ENCODE measurements at regions not wholly inside any gene's neighbourhood (a gene's known extent, or its start where the extent isn't known, plus 50 kb on each side); places are given as distances from the start of the nearest gene placed in this dataset.
A peak's percentile ranks its signal among the peaks of the same experiment; 100 is the strongest.

DNA sequence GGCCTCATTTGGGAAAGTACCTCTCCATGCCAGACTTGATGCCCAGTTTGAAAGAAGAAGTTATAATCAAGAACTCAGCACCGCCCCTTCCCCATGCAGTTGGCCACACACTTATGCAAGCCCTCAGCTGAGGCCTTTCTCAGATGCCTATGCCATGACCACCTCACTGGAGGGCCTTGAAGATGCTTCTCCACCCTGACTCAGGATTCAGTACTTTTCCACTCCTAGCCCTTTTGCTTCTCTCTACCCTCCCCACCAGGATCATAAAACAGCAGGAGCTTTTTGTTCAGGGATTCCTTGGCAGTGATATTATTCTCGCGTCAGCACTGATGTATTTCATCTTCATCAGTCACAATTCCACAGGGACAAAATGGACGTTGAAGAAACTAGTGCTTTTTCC is 313.5 kb downstream of the PYDC2 start:
- H3K9ac ChIP-seq, result no peak overlapping the region
- H3K27me3 Mint-ChIP-seq (ENCODE audit: insufficient read depth, low read depth), result no peaks in the 10 kb centered on the region
- no peak overlapping the region for H3K4me3 ChIP-seq
- no peak for TF ChIP-seq EZH2 (IDR thresholded peaks at IDR 0.05)
- DNase-seq (ENCODE audit: low spot score), result no peak
- no peaks in the 10 kb centered on the region for H4K20me1 ChIP-seq (ENCODE audit: low read depth)
- no peaks in the 10 kb centered on the region for H3K9me3 ChIP-seq (ENCODE audit: low read depth)
- H3K4me1 ChIP-seq, result no peaks in the 10 kb centered on the region
- no peak overlapping the region for H3K27ac Mint-ChIP-seq
- no peaks in the 10 kb centered on the region for H3K27me3 ChIP-seq
- peaks cover 42% of the 10 kb centered on the region for H3K9me3 Mint-ChIP-seq
- no peaks in the 10 kb centered on the region for H3F3A ChIP-seq (ENCODE audit: low read depth)
- no peak overlapping the region for H3K4me2 ChIP-seq
- peaks cover 14% of the 10 kb centered on the region for H3K4me1 Mint-ChIP-seq
- H3K4me3 Mint-ChIP-seq, result no peak overlapping the region
- peaks cover 11% of the 10 kb centered on the region for H3K36me3 Mint-ChIP-seq
- H2AFZ ChIP-seq (replicated peaks), result no peak overlapping the region
- H3K36me3 ChIP-seq, result no peaks in the 10 kb centered on the region
- H3K79me2 ChIP-seq (ENCODE audit: low read depth), result no peaks in the 10 kb centered on the region
- no peak overlapping the region for H3K27ac ChIP-seq

- TF ChIP-seq EZH2phosphoT487 (IDR thresholded peaks at IDR 0.05) (no peak), EZH2 (IDR thresholded peaks at IDR 0.05) (no peak)
- TF ChIP-seq, protein P1, sequence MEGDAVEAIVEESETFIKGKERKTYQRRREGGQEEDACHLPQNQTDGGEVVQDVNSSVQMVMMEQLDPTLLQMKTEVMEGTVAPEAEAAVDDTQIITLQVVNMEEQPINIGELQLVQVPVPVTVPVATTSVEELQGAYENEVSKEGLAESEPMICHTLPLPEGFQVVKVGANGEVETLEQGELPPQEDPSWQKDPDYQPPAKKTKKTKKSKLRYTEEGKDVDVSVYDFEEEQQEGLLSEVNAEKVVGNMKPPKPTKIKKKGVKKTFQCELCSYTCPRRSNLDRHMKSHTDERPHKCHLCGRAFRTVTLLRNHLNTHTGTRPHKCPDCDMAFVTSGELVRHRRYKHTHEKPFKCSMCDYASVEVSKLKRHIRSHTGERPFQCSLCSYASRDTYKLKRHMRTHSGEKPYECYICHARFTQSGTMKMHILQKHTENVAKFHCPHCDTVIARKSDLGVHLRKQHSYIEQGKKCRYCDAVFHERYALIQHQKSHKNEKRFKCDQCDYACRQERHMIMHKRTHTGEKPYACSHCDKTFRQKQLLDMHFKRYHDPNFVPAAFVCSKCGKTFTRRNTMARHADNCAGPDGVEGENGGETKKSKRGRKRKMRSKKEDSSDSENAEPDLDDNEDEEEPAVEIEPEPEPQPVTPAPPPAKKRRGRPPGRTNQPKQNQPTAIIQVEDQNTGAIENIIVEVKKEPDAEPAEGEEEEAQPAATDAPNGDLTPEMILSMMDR (IDR thresholded peaks at IDR 0.05), result no peak
- Histone ChIP-seq H3K9me3 (ENCODE audit: low read depth) (no peaks in the 10 kb centered on the region), H3K79me2 (ENCODE audit: low read depth) (no peaks in the 10 kb centered on the region), H4K20me1 (ENCODE audit: low read depth) (no peaks in the 10 kb centered on the region), H3K27me3 (no peaks in the 10 kb centered on the region), H3K36me3 (no peaks in the 10 kb centered on the region), H3K9ac (no peak overlapping the region), H3K27ac (no peak overlapping the region), H3F3A (ENCODE audit: low read depth) (no peaks in the 10 kb centered on the region), H3K4me1 (no peaks in the 10 kb centered on the region), H3K4me3 (no peak overlapping the region), H3K4me2 (no peak overlapping the region), H2AFZ (replicated peaks) (no peak overlapping the region)
- Mint-ChIP-seq H3K4me1 (peaks cover 6% of the 10 kb centered on the region), H3K27me3 (ENCODE audit: insufficient read depth, low read depth) (no peaks in the 10 kb centered on the region), H3K4me3 (no peak overlapping the region), H3K27ac (no peak overlapping the region), H3K9me3 (peaks cover 41% of the 10 kb centered on the region), H3K36me3 (peaks cover 11% of the 10 kb centered on the region)
- no peak for DNase-seq (ENCODE audit: low spot score)
Measured at GRCh38 chr3:191775451-191776233, 314.7 kb downstream of the PYDC2 start.

DNA sequence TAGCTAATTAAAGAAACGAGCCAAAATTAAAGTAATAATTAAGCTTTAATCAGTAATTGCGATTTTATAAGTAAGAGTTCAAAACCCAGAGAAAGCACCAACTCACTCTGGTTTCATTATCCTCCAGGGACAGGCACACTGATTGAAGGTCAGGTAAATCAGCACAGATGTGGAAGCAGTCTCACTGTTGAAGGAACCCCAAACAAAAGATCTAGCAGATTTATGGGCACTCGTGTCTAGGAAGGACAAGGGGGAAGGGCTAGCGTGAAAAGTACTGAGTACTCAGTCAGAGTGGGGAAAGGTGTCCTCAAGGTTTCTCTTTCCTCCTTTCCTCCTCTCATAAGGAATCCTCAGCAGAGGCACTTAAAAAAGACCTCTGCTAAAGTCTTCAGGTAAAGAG is 320.1 kb downstream of the PYDC2 start:
- peak overlapping the region; percentile 63 for H2AFZ ChIP-seq (replicated peaks)
- no peaks in the 10 kb centered on the region for H4K20me1 ChIP-seq (ENCODE audit: low read depth)
- no peaks in the 10 kb centered on the region for H3K9me3 ChIP-seq (ENCODE audit: low read depth)
- H3K36me3 ChIP-seq, result no peaks in the 10 kb centered on the region
- no peak overlapping the region for H3K27ac Mint-ChIP-seq
- H3K27ac ChIP-seq, result no peak overlapping the region
- no peaks in the 10 kb centered on the region for H3K4me1 ChIP-seq
- H3K27me3 ChIP-seq, result no peaks in the 10 kb centered on the region
- no peak overlapping the region for H3K4me3 ChIP-seq
- no peak overlapping the region for H3K4me2 ChIP-seq
- H3K27me3 Mint-ChIP-seq (ENCODE audit: insufficient read depth, low read depth), result peaks cover 2% of the 10 kb centered on the region
- peaks cover 9% of the 10 kb centered on the region for H3K36me3 Mint-ChIP-seq
- H3K9me3 Mint-ChIP-seq, result peaks cover 37% of the 10 kb centered on the region
- H3F3A ChIP-seq (ENCODE audit: low read depth), result no peaks in the 10 kb centered on the region
- no peak for TF ChIP-seq EZH2phosphoT487 (IDR thresholded peaks at IDR 0.05)
- TF ChIP-seq, protein P1 (IDR thresholded peaks at IDR 0.05), result no peak
- no peak for TF ChIP-seq EZH2 (IDR thresholded peaks at IDR 0.05)
- no peak overlapping the region for H3K4me3 Mint-ChIP-seq
- no peaks in the 10 kb centered on the region for H3K4me1 Mint-ChIP-seq
- no peaks in the 10 kb centered on the region for H3K79me2 ChIP-seq (ENCODE audit: low read depth)
- DNase-seq (ENCODE audit: low spot score), result no peak
- H3K9ac ChIP-seq, result no peak overlapping the region

DNA sequence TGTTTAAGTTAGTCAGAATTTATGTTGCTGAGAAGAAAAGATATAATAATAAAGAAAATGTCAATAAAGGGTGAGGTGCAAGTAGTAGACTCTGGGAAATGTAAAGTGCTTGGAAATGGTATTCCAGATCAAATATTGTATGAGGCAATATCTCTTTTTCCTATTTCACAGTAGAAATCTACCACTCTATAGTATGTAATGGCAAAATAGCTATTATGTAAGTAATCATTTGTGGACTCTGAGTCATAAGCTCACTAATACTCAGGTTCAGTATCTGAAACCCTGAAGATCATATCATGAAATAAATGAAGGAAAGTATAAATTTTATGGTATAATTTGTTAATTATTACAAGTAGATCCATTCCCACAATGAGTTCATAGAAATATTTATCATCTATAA is 322.1 kb downstream of the PYDC2 start:
- Histone ChIP-seq H3K27ac (no peak overlapping the region), H2AFZ (replicated peaks) (no peak overlapping the region), H3K4me1 (no peaks in the 10 kb centered on the region), H3K9me3 (ENCODE audit: low read depth) (no peaks in the 10 kb centered on the region), H3K36me3 (no peaks in the 10 kb centered on the region), H3K27me3 (no peaks in the 10 kb centered on the region), H3F3A (ENCODE audit: low read depth) (no peaks in the 10 kb centered on the region), H3K9ac (no peak overlapping the region), H4K20me1 (ENCODE audit: low read depth) (no peaks in the 10 kb centered on the region), H3K4me2 (no peak overlapping the region), H3K4me3 (no peak overlapping the region), H3K79me2 (ENCODE audit: low read depth) (no peaks in the 10 kb centered on the region)
- Mint-ChIP-seq H3K4me3 (no peak overlapping the region), H3K4me1 (no peaks in the 10 kb centered on the region), H3K36me3 (peaks cover 2% of the 10 kb centered on the region), H3K27me3 (ENCODE audit: insufficient read depth, low read depth) (peaks cover 2% of the 10 kb centered on the region), H3K27ac (no peak overlapping the region), H3K9me3 (peaks cover 23% of the 10 kb centered on the region)
- TF ChIP-seq EZH2 (IDR thresholded peaks at IDR 0.05) (no peak), EZH2phosphoT487 (IDR thresholded peaks at IDR 0.05) (no peak)
- TF ChIP-seq, protein P1 (IDR thresholded peaks at IDR 0.05), result no peak
- no peak for DNase-seq (ENCODE audit: low spot score)

Data from neural progenitor cell (in vitro differentiated cells).